ENCODE measurements at regions not wholly inside any gene's neighbourhood (a gene's known extent, or its start where the extent isn't known, plus 50 kb on each side); places are given as distances from the start of the nearest gene placed in this dataset.

GRCh38 chr4:152089584-152089983 lies 328.8 kb upstream of the GATB start:
- SMC1A ChIA-PET (ENCODE audit: uncharacterized antibody, unreplicated experiment): interaction anchor here (1.9 kb wide), 1 partner anchor 14 kb away, joined by 6 read pairs; no protein-coding TSS in a partner anchor
- no peak for FAIRE-seq
- DNase-seq (ENCODE audit: low read depth, low spot score): no peak
- POLR2A ChIA-PET: no interaction called here
- no peak overlapping the region for H3K4me2 ChIP-seq (ENCODE audit: control insufficient read depth, insufficient read depth)
- H3K27ac ChIP-seq (ENCODE audit: control insufficient read depth, insufficient read depth): no peak overlapping the region
- H3K9me3 ChIP-seq (replicated peaks; ENCODE audit: control insufficient read depth, insufficient read depth, low read length): no peaks in the 10 kb centered on the region
- in situ Hi-C loops (cut with MboI): no loop called here
- H3K4me3 ChIP-seq: no peak overlapping the region
- intact Hi-C loops (cut with micrococcal nuclease; ENCODE audit: unreplicated experiment): no loop called here
- WGBS (ENCODE audit: insufficient coverage, insufficient replicate concordance, low lambda C conversion rate, missing lambda C conversion rate): 46% methylated on average over 2 of the region's 2 CpGs
- H2AFZ ChIP-seq (ENCODE audit: control insufficient read depth, low read depth, low read length): no peak overlapping the region
- no peaks in the 10 kb centered on the region for H3K79me2 ChIP-seq (ENCODE audit: control insufficient read depth, insufficient read depth, low read length)
- H4K20me1 ChIP-seq (ENCODE audit: control insufficient read depth, insufficient read depth): no peaks in the 10 kb centered on the region
- TF ChIP-seq ZNF207 (IDR thresholded peaks at IDR 0.05; ENCODE audit: borderline replicate concordance): no peak
- no peak for TF ChIP-seq E2F8 (IDR thresholded peaks at IDR 0.05; ENCODE audit: low read depth, partially characterized antibody)
- TF ChIP-seq PML (IDR thresholded peaks at IDR 0.05; ENCODE audit: low read length): no peak
- TF ChIP-seq ESRRA (IDR thresholded peaks at IDR 0.05; ENCODE audit: low read length): no peak
- no peak for TF ChIP-seq SP1 (IDR thresholded peaks at IDR 0.05; ENCODE audit: low read depth, low read length)
- TF ChIP-seq KLF5 (IDR thresholded peaks at IDR 0.05; ENCODE audit: partially characterized antibody): no peak
- no peak for TF ChIP-seq CREB1 (IDR thresholded peaks at IDR 0.05; ENCODE audit: low read depth)
- TF ChIP-seq TCF3 (IDR thresholded peaks at IDR 0.05; ENCODE audit: borderline replicate concordance, insufficient read depth, low read depth, low read length): no peak
- TF ChIP-seq HDGF (IDR thresholded peaks at IDR 0.05): no peak
- TF ChIP-seq BCL11A (IDR thresholded peaks at IDR 0.05; ENCODE audit: low read depth, low read length): no peak
- no peak for TF ChIP-seq HCFC1 (IDR thresholded peaks at IDR 0.05; ENCODE audit: low read length)
- no peak for TF ChIP-seq CHD4 (IDR thresholded peaks at IDR 0.05)
- no peaks in the 10 kb centered on the region for H3K36me3 ChIP-seq (ENCODE audit: control insufficient read depth in 2 of 2, insufficient read depth in 2 of 2, low read length in 1 of 2)
- no peaks in the 10 kb centered on the region for H3K4me1 ChIP-seq (ENCODE audit: control insufficient read depth, insufficient read depth, low read length)
- ATAC-seq: no peak
- CTCF ChIA-PET: no interaction called here
- no peaks in the 10 kb centered on the region for H3K27me3 ChIP-seq (replicated peaks in 1 of 2; ENCODE audit: control insufficient read depth in 2 of 2, insufficient read depth in 2 of 2, low read length in 1 of 2)
- no TSS peak for BruUV-seq (replicated peaks)
- RAD21 ChIA-PET (ENCODE audit: unreplicated experiment): interaction anchor here (1.1 kb wide), 1 partner anchor 143 kb away, joined by 3 read pairs; no protein-coding TSS in a partner anchor
- no peak overlapping the region for H3K9ac ChIP-seq (ENCODE audit: control insufficient read depth, insufficient read depth, low read length)

All from GM12878 (cell line).